Fibroblast of villous mesenchyme (primary cell): ENCODE measurements at regions not wholly inside any gene's neighbourhood (a gene's known extent, or its start where the extent isn't known, plus 50 kb on each side); places are given as distances from the start of the nearest gene placed in this dataset.
"Not testable (repeated sequence)": the region's sequence is repeated elsewhere in the genome, so short reads cannot be mapped to it uniquely, and the experiment has no call there.

Experiments used
- DNase-seq: peaks from one replicate; pipeline ENCODE4 v3.0.0-alpha.2; 2010; ENCODE audit warnings: low read depth
- H3K4me3 ChIP-seq: 2 replicates; pipeline ENCODE4 v1.5.1; 2011; ENCODE audit warnings: low read depth, mild to moderate bottlenecking, low read length
- TF ChIP-seq, protein P1 (sequence below): IDR thresholded peaks from 2 replicates; pipeline ENCODE4 v1.5.1; 2012; ENCODE audit warnings: low read depth, mild to moderate bottlenecking, low read length; ENCODE audit not compliant: insufficient read depth

- H3K4me3 ChIP-seq, result no peak overlapping the region
- TF ChIP-seq, protein P1, sequence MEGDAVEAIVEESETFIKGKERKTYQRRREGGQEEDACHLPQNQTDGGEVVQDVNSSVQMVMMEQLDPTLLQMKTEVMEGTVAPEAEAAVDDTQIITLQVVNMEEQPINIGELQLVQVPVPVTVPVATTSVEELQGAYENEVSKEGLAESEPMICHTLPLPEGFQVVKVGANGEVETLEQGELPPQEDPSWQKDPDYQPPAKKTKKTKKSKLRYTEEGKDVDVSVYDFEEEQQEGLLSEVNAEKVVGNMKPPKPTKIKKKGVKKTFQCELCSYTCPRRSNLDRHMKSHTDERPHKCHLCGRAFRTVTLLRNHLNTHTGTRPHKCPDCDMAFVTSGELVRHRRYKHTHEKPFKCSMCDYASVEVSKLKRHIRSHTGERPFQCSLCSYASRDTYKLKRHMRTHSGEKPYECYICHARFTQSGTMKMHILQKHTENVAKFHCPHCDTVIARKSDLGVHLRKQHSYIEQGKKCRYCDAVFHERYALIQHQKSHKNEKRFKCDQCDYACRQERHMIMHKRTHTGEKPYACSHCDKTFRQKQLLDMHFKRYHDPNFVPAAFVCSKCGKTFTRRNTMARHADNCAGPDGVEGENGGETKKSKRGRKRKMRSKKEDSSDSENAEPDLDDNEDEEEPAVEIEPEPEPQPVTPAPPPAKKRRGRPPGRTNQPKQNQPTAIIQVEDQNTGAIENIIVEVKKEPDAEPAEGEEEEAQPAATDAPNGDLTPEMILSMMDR, result no peak
- no peak for DNase-seq
These were observed 69.7 kb downstream of the ARF6 start for GRCh38 chr14:49962621-49963020.

DNA sequence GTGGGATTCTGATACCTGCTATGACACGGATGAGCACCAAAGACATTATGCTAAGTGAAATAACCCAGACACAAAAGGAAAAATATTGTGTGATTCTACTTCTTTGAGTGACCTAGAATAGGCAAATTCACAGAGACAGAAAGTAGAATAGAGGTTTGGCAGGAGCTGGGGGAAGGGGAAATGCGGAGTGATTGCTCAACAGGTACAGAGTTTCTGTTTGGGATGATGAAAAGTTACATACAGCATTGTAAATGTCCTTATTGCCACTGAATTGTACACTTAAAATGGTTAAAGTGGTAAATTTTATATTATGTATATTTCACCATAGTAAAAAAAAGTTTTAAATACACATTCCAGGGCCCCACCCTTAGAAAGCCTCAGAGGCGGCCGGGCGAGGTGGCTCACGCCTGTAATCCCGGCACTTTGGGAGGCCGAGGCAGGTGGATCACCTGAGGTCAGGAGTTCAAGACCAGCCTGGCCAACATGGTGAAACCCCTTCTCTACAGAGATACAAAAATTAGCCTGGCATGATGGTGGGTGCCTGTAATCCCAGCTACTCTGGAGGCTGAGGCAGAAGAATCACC lies 72.3 kb downstream of the ARF6 start:
- DNase-seq, result not testable (repeated sequence)

DNA sequence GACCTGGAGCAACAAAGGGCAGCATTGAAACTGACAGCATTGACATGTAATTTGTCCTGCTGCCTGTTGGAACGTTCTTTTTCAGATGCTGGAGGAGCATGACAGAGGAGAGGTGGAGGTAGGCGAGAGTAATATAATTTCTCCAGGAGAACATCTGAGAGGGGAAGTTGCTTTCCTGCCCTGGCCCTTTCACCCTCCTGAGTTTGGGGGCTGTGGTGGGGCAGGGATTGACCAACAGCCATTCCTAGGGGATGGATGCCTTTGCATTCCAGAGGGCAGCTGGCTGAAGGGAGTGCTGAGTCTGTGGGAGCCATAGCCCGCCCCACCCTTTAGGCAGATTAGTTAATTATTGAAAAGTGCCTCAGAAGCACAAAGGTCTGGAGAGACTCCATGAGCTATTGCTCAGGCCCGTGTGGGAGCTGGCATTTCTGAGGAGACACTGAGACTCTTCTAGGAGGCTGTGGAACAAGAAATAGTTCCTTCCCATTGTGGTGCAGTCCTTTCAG lies 73.5 kb downstream of the ARF6 start:
- DNase-seq, result peak; percentile 47
- H3K4me3 ChIP-seq, result no peak overlapping the region
- TF ChIP-seq, protein P1, result no peak

More for the DNA sequence above, 72.3 kb downstream of the ARF6 start:
- not testable (repeated sequence) for H3K4me3 ChIP-seq

DNA sequence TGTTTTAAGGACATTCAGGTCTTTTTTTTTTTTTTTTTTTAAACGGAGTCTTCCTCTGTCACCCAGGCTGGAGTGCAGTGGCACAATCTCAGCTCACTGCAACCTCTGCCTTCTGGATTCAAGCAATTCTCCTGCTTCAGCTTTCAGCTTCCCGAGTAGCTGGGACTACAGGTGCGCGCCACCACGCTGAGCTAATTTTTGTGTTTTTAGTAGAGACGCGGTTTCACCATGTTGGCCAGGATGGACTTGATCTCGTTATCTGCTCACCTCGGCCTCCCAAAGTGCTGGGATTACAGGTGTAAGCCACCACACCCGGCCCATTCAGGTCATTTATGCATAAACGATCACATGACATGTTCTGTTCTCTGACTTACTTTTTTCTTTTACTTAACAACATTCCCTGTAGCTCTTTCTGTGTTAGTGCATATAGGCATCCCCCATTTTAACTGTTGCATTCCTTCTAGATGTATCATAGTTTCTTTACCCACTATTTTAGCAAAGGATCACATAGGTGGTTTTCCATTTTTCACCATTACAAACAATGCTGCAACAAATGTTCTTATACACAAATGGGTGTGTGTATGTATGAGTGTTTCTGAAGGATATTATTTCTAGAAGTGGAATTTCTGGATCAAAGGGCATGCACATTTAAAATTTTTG lies 74.2 kb downstream of the ARF6 start:
- H3K4me3 ChIP-seq, result no peak overlapping the region
- TF ChIP-seq, protein P1, result no peak
- DNase-seq, result no peak

DNA sequence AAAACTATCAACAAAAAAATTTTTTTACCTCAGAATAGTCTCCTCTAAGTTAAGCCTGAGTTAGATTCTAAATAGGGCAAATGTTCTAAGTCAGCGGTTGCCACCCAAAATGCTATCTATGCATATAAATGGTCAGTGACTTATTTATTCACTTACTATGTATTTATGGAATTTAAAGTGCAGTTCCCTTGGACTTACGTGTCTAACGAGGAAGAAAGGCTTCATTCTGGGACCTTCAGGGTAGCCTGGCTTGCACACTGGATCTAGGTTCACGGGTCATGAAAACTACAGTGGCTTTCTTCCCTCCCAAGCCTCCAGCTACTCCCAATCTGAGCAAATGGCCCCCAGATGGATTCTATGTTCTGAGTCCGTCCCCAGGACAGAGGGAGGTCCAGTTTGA lies 77.1 kb downstream of the ARF6 start:
- TF ChIP-seq, protein P1, result no peak
- H3K4me3 ChIP-seq, result no peak overlapping the region
- DNase-seq, result no peak

GRCh38 chr14:49970474-49971147 lies 77.7 kb downstream of the ARF6 start:
- H3K4me3 ChIP-seq, result no peak overlapping the region
- peak; percentile 84 for DNase-seq
- TF ChIP-seq, protein P1, result no peak

DNA sequence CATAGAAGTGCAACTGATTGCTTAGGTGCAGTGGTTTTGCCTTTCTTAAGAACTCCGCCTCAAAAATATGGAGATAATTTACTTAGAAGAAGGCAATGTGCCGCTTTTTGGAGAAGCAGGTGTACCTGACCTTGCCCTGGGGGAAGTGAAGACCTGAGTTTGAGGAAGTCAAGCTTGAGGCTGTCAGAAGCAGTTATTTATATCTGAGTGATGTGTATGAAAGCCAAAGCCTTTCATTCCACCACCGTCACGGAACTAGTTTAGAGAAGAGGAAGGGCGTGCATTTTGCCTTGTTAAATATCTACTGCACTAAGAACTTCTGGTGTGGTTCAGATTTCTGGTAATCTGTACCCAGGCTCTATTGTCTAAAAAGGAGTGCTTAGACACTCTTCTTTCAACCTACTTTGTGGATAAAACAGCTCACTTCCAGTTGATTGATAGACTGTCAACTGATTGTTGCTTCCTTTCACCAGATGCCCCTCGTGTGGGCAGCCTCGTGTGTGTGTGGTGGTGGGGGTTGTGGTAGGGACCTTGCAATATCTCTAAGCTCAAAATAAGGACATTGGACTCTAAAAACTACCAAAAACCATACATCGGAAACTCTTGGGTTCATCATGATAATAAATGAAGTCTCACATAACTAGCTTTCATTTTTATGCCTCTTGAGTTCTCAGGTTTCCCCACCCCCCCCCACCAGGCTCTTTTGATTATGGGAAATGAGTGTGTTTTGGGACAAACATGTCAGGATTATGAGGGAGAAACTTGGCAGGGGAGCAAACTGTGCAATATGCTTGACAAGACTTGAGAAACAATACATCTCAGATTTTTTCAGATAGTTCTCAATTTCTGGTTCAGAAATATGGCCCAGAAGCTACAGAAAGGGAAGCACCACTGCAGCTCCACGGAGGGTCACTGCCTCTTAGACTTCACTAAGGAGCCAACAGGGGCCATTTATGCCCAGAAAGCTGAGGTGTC lies 78.6 kb downstream of the ARF6 start:
- DNase-seq, result peak; percentile 68
- TF ChIP-seq, protein P1, result no peak
- no peak overlapping the region for H3K4me3 ChIP-seq
